T-cell (primary cell): ENCODE measurements at regions not wholly inside any gene's neighbourhood (a gene's known extent, or its start where the extent isn't known, plus 50 kb on each side); places are given as distances from the start of the nearest gene placed in this dataset.

ENCODE experiments used
- ATAC-seq, 4 experiments: fragments of 200-7000 bp in 3 of 4; fragments of 150-1000 bp in 1 of 4; cut with Tn5 transposase; replicated peaks in 1 of 4; 1 replicate in 3 of 4; 2 replicates in 1 of 4; pipeline ENCODE4 v1.10.0; 2021; ENCODE audit warnings: moderate library complexity in 3 of 4, mild to moderate bottlenecking in 2 of 4, moderate number of reproducible peaks in 1 of 4
- CTCF ChIA-PET, 2 donors: fragments of 300-600 bp; sonication (Branson Sonifier 250); formaldehyde crosslinking; loops; one replicate each; lab custom pipeline; 2022; ENCODE audit warnings: antibody characterized with exemption in 2 of 2; lab: Charles Lee
- POLR2A ChIA-PET, 2 donors: fragments of 300-600 bp; sonication (Branson Sonifier 250); formaldehyde crosslinking; loops; one replicate each; lab custom pipeline; 2022; ENCODE audit warnings: antibody characterized with exemption in 2 of 2; lab: Charles Lee
- DNase-seq, 35 experiments: peaks; one replicate each; pipeline versions ENCODE4 v3.0.0 to v3.0.0-alpha.2; 2013 to 2023
- H3K27ac ChIP-seq: one replicate; pipeline ENCODE4 v1.5.1; 2013; ENCODE audit warnings: low read length
- H3K27me3 ChIP-seq, 2 experiments: replicated peaks in 1 of 2; 1 replicate in 1 of 2; 2 replicates in 1 of 2; pipeline versions ENCODE4 v1.6.1 to v1.7.0; 2013; ENCODE audit warnings: low read length in 1 of 2, mixed read lengths in 1 of 2; ENCODE audit not compliant: control insufficient read depth in 2 of 2, insufficient read depth in 2 of 2; ENCODE audit errors: extremely low read depth in 1 of 2
- H3K36me3 ChIP-seq, 2 donors: 1 replicate in 1 of 2; 2 replicates in 1 of 2; pipeline versions ENCODE4 v1.6.1 to v1.7.0; 2013; ENCODE audit warnings: low read length in 1 of 2; ENCODE audit not compliant: control insufficient read depth in 2 of 2, insufficient read depth in 1 of 2; ENCODE audit errors: extremely low read depth in 1 of 2
- H3K4me1 ChIP-seq, 2 experiments: 1 replicate in 1 of 2; 2 replicates in 1 of 2; pipeline versions ENCODE4 v1.6.1 to v1.7.0; 2013; ENCODE audit warnings: low read length in 2 of 2, mixed read lengths in 1 of 2; ENCODE audit not compliant: insufficient read depth in 2 of 2, control insufficient read depth in 1 of 2; ENCODE audit errors: extremely low read depth in 1 of 2
- H3K4me3 ChIP-seq, 2 donors: 1 replicate in 1 of 2; 2 replicates in 1 of 2; pipeline versions ENCODE4 v1.5.1 to v1.7.0; 2013; ENCODE audit warnings: mild to moderate bottlenecking in 2 of 2, low read length in 1 of 2, moderate library complexity in 1 of 2; ENCODE audit not compliant: control insufficient read depth in 1 of 2; ENCODE audit errors: extremely low read depth in 1 of 2
- H3K9me3 ChIP-seq: 2 replicates; pipeline ENCODE4 v1.7.0; 2013
- H3K27ac Mint-ChIP-seq, 2 donors: one replicate each; pipeline ENCODE4 v1.8.0; 2020 to 2021; ENCODE audit warnings: mild to moderate bottlenecking in 2 of 2, mixed read lengths in 2 of 2
- H3K27me3 Mint-ChIP-seq, 2 donors: one replicate each; pipeline ENCODE4 v1.8.0; 2021 to 2022; ENCODE audit warnings: mixed read lengths in 2 of 2
- H3K36me3 Mint-ChIP-seq: one replicate; pipeline ENCODE4 v1.8.0; 2021; ENCODE audit warnings: mixed read lengths
- H3K4me1 Mint-ChIP-seq, 3 donors: one replicate each; pipeline ENCODE4 v1.8.0; 2020 to 2022; ENCODE audit warnings: mixed read lengths in 3 of 3, mild to moderate bottlenecking in 1 of 3
- H3K4me3 Mint-ChIP-seq, 3 donors: one replicate each; pipeline ENCODE4 v1.8.0; 2020 to 2022; ENCODE audit warnings: mild to moderate bottlenecking in 3 of 3, mixed read lengths in 3 of 3, moderate library complexity in 3 of 3
- H3K9me3 Mint-ChIP-seq, 3 donors: one replicate each; pipeline ENCODE4 v1.8.0; 2020 to 2022; ENCODE audit warnings: mixed read lengths in 3 of 3
- WGBS: methylation state at CpG from one replicate; pipeline ENCODE4 v1.1.5; 2013; ENCODE audit warnings: missing lambda C conversion rate; ENCODE audit not compliant: insufficient coverage; 5-methylcytosine and 5-hydroxymethylcytosine counted together

DNA sequence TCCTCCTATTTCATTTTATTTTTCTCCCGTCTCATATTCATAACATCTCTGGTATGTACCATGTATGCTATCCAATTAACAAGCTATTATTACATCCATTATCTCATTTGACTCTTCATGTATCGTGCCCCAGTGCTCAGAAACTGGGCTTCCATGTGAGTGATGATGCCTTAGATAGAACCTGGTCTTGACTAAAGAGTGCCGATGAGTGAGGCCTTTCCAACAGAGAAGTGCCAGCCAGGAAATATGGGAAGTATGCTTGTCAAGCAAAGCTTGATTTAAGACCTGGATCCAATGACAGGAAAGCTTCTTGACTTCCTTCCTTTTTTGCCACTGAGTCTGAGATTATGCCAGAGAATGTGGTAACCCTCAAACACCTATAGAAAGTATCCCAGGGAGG is 371.7 kb upstream of the FGF13 start:
- Mint-ChIP-seq H3K27me3 (peaks cover 0 to 7% of the 10 kb centered on the region in 2 donors), H3K4me3 (no peak overlapping the region), H3K27ac (no peak overlapping the region), H3K4me1 (no peaks in the 10 kb centered on the region), H3K36me3 (no peaks in the 10 kb centered on the region), H3K9me3 (no peaks in the 10 kb centered on the region)
- no peak for DNase-seq
- POLR2A ChIA-PET, result no interaction called here
- CTCF ChIA-PET, result no interaction called here
- 20% methylated on average over 1 of the region's 3 CpGs for WGBS
- H3K36me3 ChIP-seq, result no peaks in the 10 kb centered on the region
- no peaks in the 10 kb centered on the region for H3K9me3 ChIP-seq
- no peak overlapping the region for H3K27ac ChIP-seq
- no peaks in the 10 kb centered on the region for H3K4me1 ChIP-seq
- no peaks in the 10 kb centered on the region for H3K27me3 ChIP-seq
- ATAC-seq, result no peak
- H3K4me3 ChIP-seq, result no peak overlapping the region

DNA sequence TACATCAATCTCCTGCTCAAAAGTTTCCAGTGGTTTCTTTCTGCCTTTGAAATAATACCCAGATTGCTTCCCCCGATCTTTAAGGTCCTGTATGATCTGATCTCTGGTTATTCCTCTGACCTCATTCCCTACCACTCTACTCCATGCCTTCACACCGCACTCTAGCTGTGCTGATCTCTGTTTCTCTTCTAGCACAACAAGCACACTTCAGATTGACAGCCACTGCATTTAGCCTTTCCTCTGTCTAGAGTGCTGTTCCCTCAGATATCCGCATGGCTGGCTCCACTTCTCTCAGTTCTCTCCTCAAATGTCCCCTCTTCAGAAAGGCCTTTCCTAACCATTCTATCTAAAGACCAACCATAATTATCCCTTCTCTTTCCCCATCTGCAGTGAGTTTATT is 370.4 kb upstream of the FGF13 start:
- POLR2A ChIA-PET, result no interaction called here
- no peak overlapping the region for H3K4me3 Mint-ChIP-seq
- ATAC-seq (no peak), DNase-seq (no peak)
- Histone ChIP-seq H3K9me3 (no peaks in the 10 kb centered on the region), H3K4me3 (no peak overlapping the region), H3K36me3 (no peaks in the 10 kb centered on the region), H3K4me1 (no peaks in the 10 kb centered on the region), H3K27me3 (no peaks in the 10 kb centered on the region), H3K27ac (no peak overlapping the region)
- no peaks in the 10 kb centered on the region for H3K4me1 Mint-ChIP-seq
- CTCF ChIA-PET, result no interaction called here
- H3K27me3 Mint-ChIP-seq, result peaks cover 0 to 4% of the 10 kb centered on the region in 2 donors
- no peak overlapping the region for H3K27ac Mint-ChIP-seq
- H3K36me3 Mint-ChIP-seq, result no peaks in the 10 kb centered on the region
- whole genome bisulfite sequencing, result 70% methylated on average over 2 of the region's 3 CpGs
- no peaks in the 10 kb centered on the region for H3K9me3 Mint-ChIP-seq

DNA sequence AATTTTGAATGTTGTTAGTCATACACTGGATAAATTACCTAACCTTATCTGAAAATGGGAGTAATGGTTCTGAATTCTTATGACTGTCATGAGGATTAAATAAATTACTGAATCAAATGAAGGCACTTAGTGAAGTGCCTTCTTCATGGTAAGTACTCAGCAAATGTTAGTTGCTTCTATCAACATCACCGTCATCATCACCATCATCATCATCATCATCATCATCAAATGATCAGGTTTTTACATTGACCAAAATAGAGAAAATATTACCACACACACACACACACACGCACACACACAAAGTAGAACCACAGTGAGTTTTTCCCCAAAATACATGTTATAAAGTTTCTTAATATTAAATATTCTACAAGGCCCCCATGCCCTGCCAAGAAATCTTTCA is 368.3 kb upstream of the FGF13 start:
- CTCF ChIA-PET, result no interaction called here
- H3K9me3 ChIP-seq, result no peaks in the 10 kb centered on the region
- H3K27ac ChIP-seq, result no peak overlapping the region
- DNase-seq (no peak), ATAC-seq (no peak)
- H3K4me3 ChIP-seq, result no peak overlapping the region
- Mint-ChIP-seq H3K27me3 (peaks cover 0 to 6% of the 10 kb centered on the region in 2 donors), H3K36me3 (no peaks in the 10 kb centered on the region), H3K4me3 (no peak overlapping the region), H3K9me3 (no peaks in the 10 kb centered on the region), H3K4me1 (no peaks in the 10 kb centered on the region), H3K27ac (no peak overlapping the region)
- H3K36me3 ChIP-seq, result no peaks in the 10 kb centered on the region
- no peaks in the 10 kb centered on the region for H3K27me3 ChIP-seq
- H3K4me1 ChIP-seq, result no peaks in the 10 kb centered on the region
- POLR2A ChIA-PET, result no interaction called here
- 100% methylated on average over 1 of the region's 2 CpGs for WGBS

DNA sequence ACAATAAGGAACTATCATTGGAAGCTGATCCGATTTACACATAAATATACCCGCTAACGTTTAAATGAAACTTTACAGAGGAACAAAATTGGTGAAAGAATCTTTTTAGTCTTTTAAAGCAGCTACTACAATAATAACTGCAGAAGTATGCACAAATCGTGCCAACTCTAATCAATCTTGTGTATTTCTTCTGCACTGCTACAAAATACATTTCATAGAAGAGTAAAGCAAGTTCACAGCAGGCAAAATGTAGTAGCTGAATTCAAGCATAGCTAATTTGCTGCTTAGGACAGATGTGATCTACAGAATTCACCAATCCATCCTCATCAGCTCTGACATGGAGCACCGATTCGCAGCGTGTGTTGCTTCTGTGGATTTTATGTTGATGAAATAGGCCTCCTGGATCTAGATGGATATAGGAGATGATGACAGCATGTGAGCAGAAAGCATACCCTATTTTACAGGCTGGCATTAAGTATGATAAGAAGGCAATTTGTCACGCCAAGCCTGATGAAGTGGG is 367.3 kb upstream of the FGF13 start:
- ATAC-seq (no peak), DNase-seq (no peak)
- Mint-ChIP-seq H3K36me3 (no peaks in the 10 kb centered on the region), H3K9me3 (no peaks in the 10 kb centered on the region), H3K4me1 (no peaks in the 10 kb centered on the region), H3K4me3 (no peak overlapping the region), H3K27ac (no peak overlapping the region), H3K27me3 (peaks cover 0 to 5% of the 10 kb centered on the region in 2 donors)
- no peaks in the 10 kb centered on the region for H3K4me1 ChIP-seq
- H3K36me3 ChIP-seq, result no peaks in the 10 kb centered on the region
- no peak overlapping the region for H3K27ac ChIP-seq
- WGBS, result no CpG with 5 or more reads among the region's 8 CpGs
- CTCF ChIA-PET, result no interaction called here
- POLR2A ChIA-PET, result no interaction called here
- no peak overlapping the region for H3K4me3 ChIP-seq
- H3K27me3 ChIP-seq, result no peaks in the 10 kb centered on the region
- no peaks in the 10 kb centered on the region for H3K9me3 ChIP-seq

DNA sequence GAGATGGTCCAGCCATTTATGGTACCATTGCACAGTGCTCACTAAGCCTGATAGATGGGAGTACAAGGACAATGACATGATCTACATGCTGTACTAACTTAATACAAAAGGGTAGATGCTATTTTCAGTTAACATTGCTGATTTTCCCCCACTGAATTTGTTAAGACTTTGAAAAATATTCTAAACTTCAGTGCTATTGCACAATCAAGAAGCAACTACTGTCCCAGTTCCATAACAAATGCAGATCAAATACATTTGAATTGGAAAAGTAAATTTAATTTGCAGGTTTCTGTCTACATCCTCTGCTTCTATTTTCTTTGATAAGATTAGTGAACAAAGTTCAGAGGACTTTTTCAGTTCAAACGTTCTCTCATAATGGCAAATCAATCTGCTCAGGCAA is 366.8 kb upstream of the FGF13 start:
- ChIA-PET POLR2A (no interaction called here), CTCF (no interaction called here)
- Mint-ChIP-seq H3K4me1 (no peaks in the 10 kb centered on the region), H3K27me3 (peaks cover 0 to 5% of the 10 kb centered on the region in 2 donors), H3K36me3 (no peaks in the 10 kb centered on the region), H3K4me3 (no peak overlapping the region), H3K9me3 (no peaks in the 10 kb centered on the region), H3K27ac (no peak overlapping the region)
- ATAC-seq (no peak), DNase-seq (no peak)
- no peaks in the 10 kb centered on the region for H3K9me3 ChIP-seq
- no peaks in the 10 kb centered on the region for H3K27me3 ChIP-seq
- no peaks in the 10 kb centered on the region for H3K36me3 ChIP-seq
- no peaks in the 10 kb centered on the region for H3K4me1 ChIP-seq
- WGBS, result no CpG with 5 or more reads among the region's 1 CpG
- H3K4me3 ChIP-seq, result no peak overlapping the region
- no peak overlapping the region for H3K27ac ChIP-seq

DNA sequence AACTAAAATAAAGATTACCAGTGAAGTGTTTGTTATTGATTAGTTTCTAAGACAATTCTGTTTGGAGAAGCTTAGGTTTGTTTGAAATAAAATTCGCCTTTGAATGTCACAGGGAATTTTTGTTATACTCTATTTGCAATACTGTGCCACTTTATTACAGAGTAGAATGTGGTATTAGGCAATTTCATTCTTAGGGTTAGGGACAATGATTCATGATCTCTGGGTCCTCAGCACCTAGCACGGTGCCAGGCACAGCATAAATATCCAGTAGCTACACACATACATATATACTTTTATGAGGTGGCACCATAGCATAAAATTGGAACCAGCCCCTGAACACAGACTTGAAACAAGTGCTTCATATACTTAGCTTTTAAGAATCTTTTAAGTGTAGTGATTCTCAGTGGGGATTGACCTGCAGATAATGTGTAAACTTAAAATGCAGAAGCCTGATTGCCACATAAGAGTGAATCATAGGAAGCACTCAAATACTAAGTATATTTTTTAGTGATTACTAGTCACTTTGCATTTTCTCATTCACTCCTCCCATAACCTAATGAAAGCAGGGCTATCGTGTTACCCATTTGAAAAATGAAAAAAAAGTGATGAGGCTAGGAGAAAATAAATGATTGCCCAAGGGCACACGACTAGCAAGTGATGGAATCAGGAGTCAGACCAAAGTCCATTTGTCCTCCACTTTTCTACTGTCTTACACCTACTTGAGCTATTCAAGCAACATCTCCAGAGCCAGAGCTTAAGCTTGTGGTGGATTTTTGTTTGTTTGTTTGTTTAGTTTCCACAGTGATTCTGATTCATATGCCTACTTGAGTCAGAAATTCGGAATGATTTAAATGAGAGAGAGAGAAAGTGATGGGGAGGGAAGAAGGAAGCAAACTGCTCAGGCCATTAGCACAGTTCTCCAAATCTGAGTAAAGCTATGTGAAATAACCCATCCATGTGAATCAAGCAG is 366.0 kb upstream of the FGF13 start:
- Mint-ChIP-seq H3K27ac (no peak overlapping the region), H3K36me3 (no peaks in the 10 kb centered on the region), H3K4me3 (no peak overlapping the region), H3K4me1 (no peaks in the 10 kb centered on the region), H3K27me3 (peaks cover 0 to 5% of the 10 kb centered on the region in 2 donors), H3K9me3 (no peaks in the 10 kb centered on the region)
- CTCF ChIA-PET, result no interaction called here
- Histone ChIP-seq H3K4me3 (no peak overlapping the region), H3K36me3 (no peaks in the 10 kb centered on the region), H3K4me1 (no peaks in the 10 kb centered on the region), H3K27ac (no peak overlapping the region), H3K9me3 (no peaks in the 10 kb centered on the region), H3K27me3 (no peaks in the 10 kb centered on the region)
- POLR2A ChIA-PET, result no interaction called here
- ATAC-seq (no peak), DNase-seq (no peak)
- WGBS, result no CpG with 5 or more reads among the region's 5 CpGs
